ENCODE measurements at regions not wholly inside any gene's neighbourhood (a gene's known extent, or its start where the extent isn't known, plus 50 kb on each side); places are given as distances from the start of the nearest gene placed in this dataset.
"Not testable (repeated sequence)": the region's sequence is repeated elsewhere in the genome, so short reads cannot be mapped to it uniquely, and the experiment has no call there.

DNA sequence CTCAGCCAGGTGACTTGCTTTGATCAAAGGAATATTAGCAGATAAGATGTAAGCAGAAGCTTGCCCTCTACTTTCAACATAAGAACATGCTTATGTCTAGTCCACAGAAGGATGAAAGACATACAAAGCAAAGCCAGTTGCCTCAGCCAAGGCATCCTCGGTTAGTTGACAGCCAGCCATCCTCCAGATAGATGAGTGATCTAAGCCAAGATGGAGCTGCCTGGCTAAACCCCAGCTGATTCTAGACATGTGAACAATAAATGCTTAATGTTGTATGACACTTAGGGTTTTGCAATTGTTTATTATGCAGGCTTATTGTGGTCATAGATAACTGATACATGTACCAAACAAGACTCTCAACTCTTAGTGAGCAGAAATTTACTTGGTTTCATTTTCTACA lies 157.6 kb upstream of the TMTC2 start:
- FAIRE-seq (no peak), DNase-seq (ENCODE audit: low spot score) (no peak)

DNA sequence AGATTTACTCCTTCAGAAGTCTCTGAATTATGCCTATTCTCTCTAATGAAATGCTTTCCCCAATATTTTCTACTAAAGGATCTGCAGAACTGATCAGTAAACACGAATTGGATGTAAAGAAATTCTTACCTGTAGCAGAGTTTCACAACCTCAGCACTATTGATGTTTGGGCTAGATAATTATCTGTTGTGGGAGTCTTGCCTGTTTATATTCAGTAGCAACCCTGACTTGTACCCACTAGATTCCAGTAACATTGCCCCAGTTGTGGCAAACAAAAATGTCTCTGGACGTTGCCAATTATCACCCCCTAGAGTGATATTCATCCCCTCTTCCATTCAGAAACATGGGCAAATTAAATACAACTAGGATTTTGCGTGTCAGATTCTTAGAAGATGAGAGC lies 156.8 kb upstream of the TMTC2 start:
- no peak for FAIRE-seq
- DNase-seq (ENCODE audit: low spot score): no peak

DNA sequence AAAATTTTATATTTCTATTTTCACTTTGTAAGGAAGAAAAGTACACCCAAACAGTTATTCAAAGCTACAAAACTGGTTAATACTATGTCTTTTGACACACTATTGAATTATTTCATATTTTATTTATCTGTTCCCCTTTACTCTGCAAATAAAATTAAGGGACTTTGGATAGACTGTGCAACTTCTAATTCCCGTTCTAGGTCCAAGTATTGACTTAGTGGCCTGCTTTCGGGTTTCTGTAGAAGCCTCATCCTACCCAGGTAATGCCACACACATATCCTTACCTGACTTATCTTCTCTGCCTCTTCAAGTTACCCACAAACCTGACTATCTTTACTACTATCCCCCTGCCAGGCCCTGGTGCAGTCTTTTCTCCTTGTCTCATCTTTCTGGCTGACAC lies 156.3 kb upstream of the TMTC2 start:
- FAIRE-seq (no peak), DNase-seq (ENCODE audit: low spot score) (no peak)

- DNase-seq (ENCODE audit: low spot score): no peak
- no peak for FAIRE-seq
These were observed 153.4 kb upstream of the TMTC2 start for GRCh38 chr12:82533341-82533740.

DNA sequence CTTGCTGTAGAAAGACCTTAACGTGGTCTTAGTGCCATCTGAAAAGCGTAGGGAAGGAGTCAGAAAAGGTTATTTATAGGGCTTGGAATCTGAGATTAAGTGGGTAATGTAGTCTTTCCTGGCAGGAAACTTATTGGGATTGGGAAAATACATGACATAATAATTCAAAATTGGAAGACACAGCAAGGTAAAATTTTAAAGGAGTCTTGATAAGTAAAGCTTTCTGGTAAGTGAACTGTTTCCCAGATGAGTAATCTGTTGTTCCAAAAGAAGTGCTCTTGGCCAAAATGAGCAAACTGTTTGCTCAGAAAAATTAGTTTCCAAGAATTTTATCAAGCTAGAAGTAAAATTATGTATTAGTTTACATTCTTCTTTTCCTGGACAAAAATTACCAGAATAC lies 149.3 kb upstream of the TMTC2 start:
- no peak for FAIRE-seq

GRCh38 chr12:82554529-82554928 lies 132.2 kb upstream of the TMTC2 start:
- FAIRE-seq: peak; percentile 89
- DNase-seq (ENCODE audit: low spot score): peak; percentile 62

More for the DNA sequence above, 149.3 kb upstream of the TMTC2 start:
- DNase-seq (ENCODE audit: low spot score): no peak

- FAIRE-seq (peak; percentile 8), DNase-seq (ENCODE audit: low spot score) (peak; percentile 21)
These were observed 131.0 kb upstream of the TMTC2 start for GRCh38 chr12:82555699-82556098.

- DNase-seq (ENCODE audit: low spot score) (no peak), FAIRE-seq (no peak)
These were observed 120.7 kb upstream of the TMTC2 start for GRCh38 chr12:82565966-82566365.

DNA sequence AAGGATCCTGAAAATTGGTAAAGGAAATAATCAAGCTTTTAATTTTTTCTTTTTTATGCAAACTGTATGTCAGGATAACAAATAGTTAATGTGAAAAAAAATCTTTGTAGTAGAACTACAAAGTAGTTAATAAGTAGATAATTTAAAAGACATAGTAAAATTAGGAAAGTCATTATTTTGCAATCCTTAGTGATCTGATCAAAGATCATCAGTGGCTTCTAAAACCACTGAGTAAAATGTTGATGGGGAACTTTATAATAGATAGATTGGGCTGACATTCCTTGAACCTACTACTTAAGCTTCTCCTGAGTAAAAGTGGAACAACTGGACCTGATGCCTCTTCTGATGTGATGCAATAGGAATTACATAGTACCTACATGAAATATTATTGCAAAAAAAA lies 119.0 kb upstream of the TMTC2 start:
- FAIRE-seq (no peak), DNase-seq (ENCODE audit: low spot score) (no peak)

DNA sequence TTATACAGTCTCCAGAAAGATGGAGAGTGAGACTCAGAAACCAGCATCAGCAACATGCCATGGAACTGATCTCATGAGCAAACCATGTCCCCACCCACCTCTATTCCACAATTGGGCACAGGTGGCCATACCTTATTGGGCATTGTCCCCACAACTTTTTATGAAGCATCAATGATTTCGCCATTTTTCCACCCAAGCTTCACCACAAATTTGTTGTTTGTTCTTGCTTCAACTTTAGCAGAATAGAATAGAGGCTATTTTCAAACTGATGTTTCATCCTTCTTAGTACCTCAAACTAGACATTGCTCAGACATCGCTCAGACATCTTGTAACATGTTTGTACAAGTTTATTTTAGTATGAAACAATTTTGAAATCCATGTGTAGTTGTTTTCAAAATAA lies 112.5 kb upstream of the TMTC2 start:
- FAIRE-seq (no peak), DNase-seq (ENCODE audit: low spot score) (no peak)

- FAIRE-seq (no peak), DNase-seq (ENCODE audit: low spot score) (no peak)
These were observed 108.0 kb upstream of the TMTC2 start for GRCh38 chr12:82578725-82579124.

DNA sequence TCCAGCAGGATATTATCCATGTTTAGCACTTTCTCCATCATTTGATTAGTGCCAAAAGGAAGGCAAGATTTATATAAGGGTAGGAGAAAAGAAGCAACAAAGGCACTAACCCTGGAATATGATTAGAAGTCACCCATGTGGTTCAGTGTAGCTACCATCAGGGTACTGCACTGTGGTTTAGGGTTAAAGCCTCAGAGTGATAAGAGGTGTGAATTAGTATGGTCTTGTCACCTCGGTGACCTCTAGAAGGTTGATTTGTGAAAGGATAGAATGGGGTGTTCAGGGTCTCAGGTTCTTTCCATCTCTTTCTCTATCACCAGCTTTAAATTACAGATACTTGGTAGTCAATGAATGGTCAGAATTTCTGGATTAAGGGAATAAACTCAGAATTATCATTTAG lies 103.0 kb upstream of the TMTC2 start:
- no peak for FAIRE-seq
- no peak for DNase-seq (ENCODE audit: low spot score)

- FAIRE-seq: no peak
These were observed 93.6 kb upstream of the TMTC2 start for GRCh38 chr12:82593143-82593542.

GRCh38 chr12:82593901-82594396 lies 92.8 kb upstream of the TMTC2 start:
- FAIRE-seq (no peak), DNase-seq (ENCODE audit: low spot score) (no peak)

More at GRCh38 chr12:82593143-82593542, 93.6 kb upstream of the TMTC2 start:
- DNase-seq (ENCODE audit: low spot score): no peak

GRCh38 chr12:82595941-82596340 lies 90.8 kb upstream of the TMTC2 start:
- DNase-seq (ENCODE audit: low spot score) (no peak), FAIRE-seq (no peak)

DNA sequence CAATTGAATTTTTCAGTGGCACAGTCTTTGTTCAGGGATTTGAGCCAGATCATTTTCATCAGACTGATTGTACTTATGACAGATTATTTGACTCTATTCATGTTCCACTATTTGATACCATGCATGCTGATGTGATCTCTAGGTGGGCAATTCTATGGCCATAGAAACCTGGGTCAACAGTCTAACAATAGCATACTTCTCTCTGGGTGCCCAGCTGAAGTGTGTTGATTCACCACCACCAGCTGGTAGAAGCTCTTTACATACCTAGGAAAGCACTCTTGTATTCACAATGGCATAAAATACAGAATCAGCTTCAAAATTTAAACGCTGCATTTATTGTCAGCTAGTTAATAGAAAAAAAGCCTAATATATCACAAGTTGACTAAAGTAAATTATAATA lies 90.2 kb upstream of the TMTC2 start:
- DNase-seq (ENCODE audit: low spot score) (no peak), FAIRE-seq (no peak)

- FAIRE-seq (no peak), DNase-seq (ENCODE audit: low spot score) (no peak)
These were observed 86.3 kb upstream of the TMTC2 start for GRCh38 chr12:82600379-82600778.

- not testable (repeated sequence) for DNase-seq (ENCODE audit: low spot score); FAIRE-seq
These were observed 83.1 kb upstream of the TMTC2 start for GRCh38 chr12:82603647-82604046.

- FAIRE-seq (no peak), DNase-seq (ENCODE audit: low spot score) (no peak)
These were observed 81.6 kb upstream of the TMTC2 start for GRCh38 chr12:82605115-82605514.

DNA sequence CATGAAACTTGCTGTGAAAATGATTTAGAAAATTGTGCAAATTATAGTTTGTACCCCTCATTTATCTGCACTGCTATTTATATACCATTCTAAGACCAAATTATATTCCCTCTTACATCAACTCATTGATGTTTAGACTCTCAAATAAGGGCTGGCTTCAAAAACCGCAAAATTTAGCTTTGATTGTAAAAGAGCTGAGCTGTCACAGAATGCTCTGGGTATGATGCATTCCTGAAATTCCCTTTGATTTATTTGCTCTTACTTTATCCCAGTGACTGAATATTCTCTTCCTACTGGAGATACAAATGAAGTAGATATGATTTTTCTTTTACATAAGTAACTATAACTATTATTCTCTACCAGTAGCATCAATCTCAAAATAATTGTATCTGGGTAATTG lies 78.0 kb upstream of the TMTC2 start:
- FAIRE-seq (peak; percentile 82), DNase-seq (ENCODE audit: low spot score) (peak; percentile 59)

DNA sequence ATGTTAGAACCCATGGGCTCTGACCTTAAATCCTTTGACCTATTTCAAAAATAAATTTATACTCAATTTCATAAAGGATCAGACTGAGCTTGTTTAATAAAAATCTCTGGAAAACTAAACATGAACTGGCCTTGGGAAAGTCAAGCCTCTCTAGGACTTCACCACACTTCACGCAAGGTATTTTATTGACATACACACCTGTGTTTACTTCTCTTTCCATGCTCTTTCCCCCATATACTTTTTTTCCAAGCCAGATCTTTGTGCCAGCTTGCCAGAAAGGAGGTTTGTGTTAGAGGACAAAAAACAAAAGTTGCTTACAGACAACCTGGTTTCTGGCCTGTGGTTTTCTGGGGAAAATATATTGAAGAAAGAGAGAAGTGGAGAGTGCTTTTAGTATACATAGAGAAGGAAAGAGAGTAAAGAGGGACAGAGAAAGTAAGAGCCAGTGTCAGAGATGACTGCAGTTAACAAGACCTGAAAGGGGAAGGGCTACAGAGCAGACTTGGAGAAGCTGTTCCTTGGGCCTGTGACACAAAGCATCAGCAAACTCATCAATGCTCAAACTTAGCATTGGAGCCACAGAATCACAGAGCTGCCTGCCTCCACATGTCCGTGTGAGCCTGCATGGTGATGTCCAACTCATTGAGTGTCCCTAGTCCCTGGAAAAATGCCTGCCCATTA lies 77.3 kb upstream of the TMTC2 start:
- no peak for FAIRE-seq
- no peak for DNase-seq (ENCODE audit: low spot score)

- FAIRE-seq: no peak
- no peak for DNase-seq (ENCODE audit: low spot score)
These were observed 67.1 kb upstream of the TMTC2 start for GRCh38 chr12:82619644-82620043.

DNA sequence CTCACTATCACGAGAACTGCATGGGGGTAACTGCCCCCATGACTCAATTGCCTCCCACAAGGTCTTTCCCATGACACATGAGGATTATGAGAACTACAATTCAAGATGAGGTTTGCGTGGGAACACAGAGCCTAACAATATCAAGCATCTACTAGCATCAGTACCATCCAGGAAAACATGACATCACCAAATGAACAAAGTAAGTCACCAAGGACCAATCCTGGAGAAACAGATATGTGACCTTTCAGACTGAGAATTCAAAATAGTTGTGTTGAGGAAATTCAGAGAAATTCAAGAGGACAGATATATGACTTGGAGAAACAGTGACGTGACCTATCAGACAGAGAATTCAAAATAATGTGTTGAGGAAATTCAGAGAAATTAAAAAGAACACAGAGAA lies 65.8 kb upstream of the TMTC2 start:
- DNase-seq (ENCODE audit: low spot score): no peak
- no peak for FAIRE-seq

DNA sequence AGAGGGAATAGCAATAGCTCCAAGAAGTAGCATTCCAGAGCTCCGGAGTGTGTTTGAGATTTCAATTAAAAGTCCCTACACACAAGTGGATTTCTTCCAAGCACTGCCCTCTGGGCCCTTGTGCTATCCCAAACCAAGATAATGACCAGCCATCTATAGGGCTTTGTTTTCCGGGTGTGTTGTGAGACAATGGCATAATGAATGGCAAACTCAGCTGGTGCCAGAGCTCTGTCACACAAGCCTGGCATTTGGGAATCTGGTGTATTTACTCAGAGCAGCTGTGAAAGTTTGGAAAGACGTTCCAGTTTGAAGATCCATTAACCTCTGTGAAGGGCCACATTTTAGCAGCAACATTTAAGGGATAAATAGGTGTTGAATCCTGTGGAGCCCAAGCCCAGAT lies 61.2 kb upstream of the TMTC2 start:
- FAIRE-seq (no peak), DNase-seq (ENCODE audit: low spot score) (no peak)
